ENCODE measurements at regions not wholly inside any gene's neighbourhood (a gene's known extent, or its start where the extent isn't known, plus 50 kb on each side); places are given as distances from the start of the nearest gene placed in this dataset.
A peak's percentile ranks its signal among the peaks of the same experiment; 100 is the strongest.

GRCh38 chr6:14816116-14816859 lies 429.6 kb upstream of the JARID2 start:
- H3K9me3 Mint-ChIP-seq: no peaks in the 10 kb centered on the region
- no peak overlapping the region for H3K4me3 ChIP-seq (ENCODE audit: low read length)
- no peak for DNase-seq
- WGBS (ENCODE audit: insufficient coverage): 94% methylated on average over 11 of the region's 12 CpGs
- H3K36me3 ChIP-seq (ENCODE audit: control insufficient read depth, insufficient read depth, low read length): no peaks in the 10 kb centered on the region
- TF ChIP-seq CTCF (IDR thresholded peaks at IDR 0.05): no peak
- no peak overlapping the region for H3K27ac ChIP-seq (ENCODE audit: low read length)
- H3K4me1 Mint-ChIP-seq: peaks cover 15% of the 10 kb centered on the region in 2 donors
- intact Hi-C loops (cut with micrococcal nuclease): no loop called here
- H3K27me3 Mint-ChIP-seq (ENCODE audit: low read depth in 2 of 2): no peaks in the 10 kb centered on the region
- H3K27me3 ChIP-seq (ENCODE audit: control insufficient read depth, insufficient read depth, low read length): no peaks in the 10 kb centered on the region
- H3K27ac Mint-ChIP-seq: no peak overlapping the region
- H3K4me1 ChIP-seq (ENCODE audit: control insufficient read depth, insufficient read depth, low read length): no peaks in the 10 kb centered on the region
- no peaks in the 10 kb centered on the region for H3K36me3 Mint-ChIP-seq
- no peaks in the 10 kb centered on the region for H3K9me3 ChIP-seq (ENCODE audit: control insufficient read depth, insufficient read depth, low read length)
- no peak for ATAC-seq
- no peak overlapping the region for H3K4me3 Mint-ChIP-seq

DNA sequence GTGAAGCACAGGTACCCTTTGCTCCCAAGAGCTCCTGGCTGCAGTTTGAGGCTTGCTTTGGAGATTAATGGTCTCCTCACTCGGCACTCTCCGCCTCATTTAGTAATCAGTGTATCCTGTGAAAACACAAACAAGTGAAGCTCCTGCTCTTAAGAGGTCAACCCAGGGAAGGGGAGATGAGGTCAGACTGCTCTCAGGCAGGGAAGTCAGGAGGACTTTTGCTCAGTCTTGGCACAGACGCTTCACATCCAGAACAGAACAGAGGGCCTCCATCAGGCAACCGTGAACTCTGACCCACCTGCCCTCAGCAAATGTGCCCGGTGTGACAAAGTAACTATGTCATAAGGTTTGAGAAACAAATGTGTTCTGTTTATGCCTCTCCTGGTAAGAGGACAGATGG lies 428.8 kb upstream of the JARID2 start:
- DNase-seq: no peak
- Histone ChIP-seq H3K4me1 (ENCODE audit: control insufficient read depth, insufficient read depth, low read length) (no peaks in the 10 kb centered on the region), H3K9me3 (ENCODE audit: control insufficient read depth, insufficient read depth, low read length) (no peaks in the 10 kb centered on the region), H3K27ac (ENCODE audit: low read length) (no peak overlapping the region), H3K4me3 (ENCODE audit: low read length) (no peak overlapping the region), H3K36me3 (ENCODE audit: control insufficient read depth, insufficient read depth, low read length) (no peaks in the 10 kb centered on the region), H3K27me3 (ENCODE audit: control insufficient read depth, insufficient read depth, low read length) (no peaks in the 10 kb centered on the region)
- H3K36me3 Mint-ChIP-seq: no peaks in the 10 kb centered on the region
- H3K27ac Mint-ChIP-seq: no peak overlapping the region
- no peak for TF ChIP-seq CTCF (IDR thresholded peaks at IDR 0.05)
- H3K4me1 Mint-ChIP-seq: peaks cover 15% of the 10 kb centered on the region in 2 donors
- H3K9me3 Mint-ChIP-seq: no peaks in the 10 kb centered on the region
- WGBS (ENCODE audit: insufficient coverage): 97% methylated on average over 5 of the region's 5 CpGs
- no peak for ATAC-seq
- no peaks in the 10 kb centered on the region for H3K27me3 Mint-ChIP-seq (ENCODE audit: low read depth in 2 of 2)
- H3K4me3 Mint-ChIP-seq: no peak overlapping the region
- intact Hi-C loops (cut with micrococcal nuclease): no loop called here

DNA sequence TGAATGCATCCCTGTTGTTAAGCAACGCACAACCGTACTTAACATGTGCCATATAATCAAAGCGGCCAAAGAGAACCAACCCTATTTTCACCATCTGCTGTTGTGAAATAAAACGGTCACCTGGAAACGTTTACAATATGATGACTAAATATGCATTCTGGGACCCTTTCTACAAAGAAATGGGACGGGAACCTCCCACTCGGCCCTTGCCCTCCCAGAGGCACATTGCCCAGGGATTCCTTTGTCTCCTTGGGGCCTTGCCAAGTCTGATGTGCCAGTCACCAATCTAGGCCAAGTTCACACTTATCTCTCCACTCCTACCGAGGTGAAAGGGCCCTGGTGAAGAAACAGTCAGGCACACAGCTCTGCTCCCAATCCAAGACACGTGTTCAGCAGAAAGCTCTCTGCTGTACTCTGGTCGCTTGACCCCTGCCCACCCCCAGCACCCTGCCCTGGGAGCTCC lies 427.4 kb upstream of the JARID2 start:
- Mint-ChIP-seq H3K4me1 (peaks cover 15% of the 10 kb centered on the region in 2 donors), H3K4me3 (no peak overlapping the region), H3K27ac (peak overlapping the region in 1 of 2 donors; percentile 0), H3K36me3 (no peaks in the 10 kb centered on the region), H3K27me3 (ENCODE audit: low read depth in 2 of 2) (no peaks in the 10 kb centered on the region), H3K9me3 (no peaks in the 10 kb centered on the region)
- H3K36me3 ChIP-seq (ENCODE audit: control insufficient read depth, insufficient read depth, low read length): no peaks in the 10 kb centered on the region
- DNase-seq (no peak), ATAC-seq (no peak)
- no peak for TF ChIP-seq CTCF (IDR thresholded peaks at IDR 0.05)
- no peaks in the 10 kb centered on the region for H3K4me1 ChIP-seq (ENCODE audit: control insufficient read depth, insufficient read depth, low read length)
- no peaks in the 10 kb centered on the region for H3K27me3 ChIP-seq (ENCODE audit: control insufficient read depth, insufficient read depth, low read length)
- intact Hi-C loops (cut with micrococcal nuclease): no loop called here
- 81% methylated on average over 10 of the region's 10 CpGs for WGBS (ENCODE audit: insufficient coverage)
- H3K4me3 ChIP-seq (ENCODE audit: low read length): no peak overlapping the region
- no peak overlapping the region for H3K27ac ChIP-seq (ENCODE audit: low read length)
- H3K9me3 ChIP-seq (ENCODE audit: control insufficient read depth, insufficient read depth, low read length): no peaks in the 10 kb centered on the region

DNA sequence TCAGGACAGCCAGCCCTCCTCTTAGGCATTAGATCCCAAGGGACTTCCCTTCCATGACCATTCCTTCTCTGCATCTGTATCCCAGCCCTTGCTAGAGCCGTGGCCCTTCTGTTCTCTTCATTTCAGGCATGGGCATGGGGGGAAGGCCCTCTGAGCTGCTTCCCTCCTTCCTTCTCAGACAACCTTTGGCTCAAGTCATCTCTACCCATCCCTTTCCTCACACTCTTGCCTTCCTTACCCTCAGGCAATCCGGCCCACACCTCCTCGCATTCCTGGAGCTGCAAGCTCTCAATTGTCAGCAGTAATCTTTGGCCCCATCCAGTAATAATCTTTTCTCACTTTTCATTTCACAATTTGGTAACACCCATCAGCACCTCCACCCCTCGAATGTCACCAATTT lies 426.9 kb upstream of the JARID2 start:
- DNase-seq (no peak), ATAC-seq (no peak)
- no peak overlapping the region for H3K4me3 ChIP-seq (ENCODE audit: low read length)
- no peaks in the 10 kb centered on the region for H3K27me3 Mint-ChIP-seq (ENCODE audit: low read depth in 2 of 2)
- no peaks in the 10 kb centered on the region for H3K9me3 Mint-ChIP-seq
- intact Hi-C loops (cut with micrococcal nuclease): no loop called here
- H3K27ac Mint-ChIP-seq: peak overlapping the region in 1 of 2 donors; percentile 0
- H3K4me1 ChIP-seq (ENCODE audit: control insufficient read depth, insufficient read depth, low read length): no peaks in the 10 kb centered on the region
- 92% methylated on average over 4 of the region's 4 CpGs for WGBS (ENCODE audit: insufficient coverage)
- H3K4me3 Mint-ChIP-seq: no peak overlapping the region
- H3K9me3 ChIP-seq (ENCODE audit: control insufficient read depth, insufficient read depth, low read length): no peaks in the 10 kb centered on the region
- no peaks in the 10 kb centered on the region for H3K36me3 ChIP-seq (ENCODE audit: control insufficient read depth, insufficient read depth, low read length)
- H3K27ac ChIP-seq (ENCODE audit: low read length): no peak overlapping the region
- H3K36me3 Mint-ChIP-seq: no peaks in the 10 kb centered on the region
- H3K4me1 Mint-ChIP-seq: peaks cover 15% of the 10 kb centered on the region in 2 donors
- TF ChIP-seq CTCF (IDR thresholded peaks at IDR 0.05): no peak
- H3K27me3 ChIP-seq (ENCODE audit: control insufficient read depth, insufficient read depth, low read length): no peaks in the 10 kb centered on the region
